H1 (cell line): ENCODE measurements at regions not wholly inside any gene's neighbourhood (a gene's known extent, or its start where the extent isn't known, plus 50 kb on each side); places are given as distances from the start of the nearest gene placed in this dataset.

Experiments
- USF2 ChIP-seq: IDR thresholded peaks from 2 replicates; pipeline ENCODE4 v1.6.1; 2011; ENCODE audit warnings: low read length, improper control_type of control experiment

GRCh38 chr2:136373029-136373428 is 255.1 kb upstream of the CXCR4 start (continued):
- no peak for TF ChIP-seq USF2
